ENCODE measurements at regions not wholly inside any gene's neighbourhood (a gene's known extent, or its start where the extent isn't known, plus 50 kb on each side); places are given as distances from the start of the nearest gene placed in this dataset.

- ChIA-PET CTCF (no interaction called here), POLR2A (ENCODE audit: low non-redundant PET) (no interaction called here)
- no peak for TF ChIP-seq CTCF (conservative IDR thresholded peaks at IDR 0.05; ENCODE audit: low read depth)
- H3K27ac ChIP-seq, result no peak overlapping the region
- no peak for DNase-seq (ENCODE audit: low spot score)
Measured at GRCh38 chr5:114648940-114649339, 287.1 kb downstream of the KCNN2 start.

- TF ChIP-seq CTCF (conservative IDR thresholded peaks at IDR 0.05; ENCODE audit: low read depth), result no peak
- POLR2A ChIA-PET (ENCODE audit: low non-redundant PET), result no interaction called here
- CTCF ChIA-PET, result no interaction called here
- no peak for DNase-seq (ENCODE audit: low spot score)
- H3K27ac ChIP-seq, result no peak overlapping the region
Measured at GRCh38 chr5:114644576-114644975, 282.7 kb downstream of the KCNN2 start.

- no peak for DNase-seq (ENCODE audit: low spot score)
- CTCF ChIA-PET, result no interaction called here
- no peak for TF ChIP-seq CTCF (conservative IDR thresholded peaks at IDR 0.05; ENCODE audit: low read depth)
- POLR2A ChIA-PET (ENCODE audit: low non-redundant PET), result no interaction called here
- H3K27ac ChIP-seq, result no peak overlapping the region
Measured at GRCh38 chr5:114636271-114636670, 274.4 kb downstream of the KCNN2 start.

- no peak for DNase-seq (ENCODE audit: low spot score)
- CTCF ChIA-PET, result interaction anchor here (0.6 kb wide), 1 partner anchor 1232 kb away, joined by 5 read pairs; no protein-coding TSS in a partner anchor
- TF ChIP-seq CTCF (conservative IDR thresholded peaks at IDR 0.05; ENCODE audit: low read depth), result no peak
- H3K27ac ChIP-seq, result no peak overlapping the region
- POLR2A ChIA-PET (ENCODE audit: low non-redundant PET), result no interaction called here
Measured at GRCh38 chr5:114634967-114635901, 273.4 kb downstream of the KCNN2 start.

- POLR2A ChIA-PET (ENCODE audit: low non-redundant PET), result no interaction called here
- CTCF ChIA-PET, result interaction anchor here (0.6 kb wide), 1 partner anchor 1231 kb away, joined by 5 read pairs; no protein-coding TSS in a partner anchor
- no peak for TF ChIP-seq CTCF (conservative IDR thresholded peaks at IDR 0.05; ENCODE audit: low read depth)
- no peak overlapping the region for H3K27ac ChIP-seq
- no peak for DNase-seq (ENCODE audit: low spot score)
Measured at GRCh38 chr5:114634517-114634916, 272.6 kb downstream of the KCNN2 start.

- no peak overlapping the region for H3K27ac ChIP-seq
- TF ChIP-seq CTCF (conservative IDR thresholded peaks at IDR 0.05; ENCODE audit: low read depth), result no peak
- no peak for DNase-seq (ENCODE audit: low spot score)
- ChIA-PET CTCF (no interaction called here), POLR2A (ENCODE audit: low non-redundant PET) (no interaction called here)
Measured at GRCh38 chr5:114612406-114612805, 250.5 kb downstream of the KCNN2 start.
